ENCODE measurements at regions not wholly inside any gene's neighbourhood (a gene's known extent, or its start where the extent isn't known, plus 50 kb on each side); places are given as distances from the start of the nearest gene placed in this dataset.

DNA sequence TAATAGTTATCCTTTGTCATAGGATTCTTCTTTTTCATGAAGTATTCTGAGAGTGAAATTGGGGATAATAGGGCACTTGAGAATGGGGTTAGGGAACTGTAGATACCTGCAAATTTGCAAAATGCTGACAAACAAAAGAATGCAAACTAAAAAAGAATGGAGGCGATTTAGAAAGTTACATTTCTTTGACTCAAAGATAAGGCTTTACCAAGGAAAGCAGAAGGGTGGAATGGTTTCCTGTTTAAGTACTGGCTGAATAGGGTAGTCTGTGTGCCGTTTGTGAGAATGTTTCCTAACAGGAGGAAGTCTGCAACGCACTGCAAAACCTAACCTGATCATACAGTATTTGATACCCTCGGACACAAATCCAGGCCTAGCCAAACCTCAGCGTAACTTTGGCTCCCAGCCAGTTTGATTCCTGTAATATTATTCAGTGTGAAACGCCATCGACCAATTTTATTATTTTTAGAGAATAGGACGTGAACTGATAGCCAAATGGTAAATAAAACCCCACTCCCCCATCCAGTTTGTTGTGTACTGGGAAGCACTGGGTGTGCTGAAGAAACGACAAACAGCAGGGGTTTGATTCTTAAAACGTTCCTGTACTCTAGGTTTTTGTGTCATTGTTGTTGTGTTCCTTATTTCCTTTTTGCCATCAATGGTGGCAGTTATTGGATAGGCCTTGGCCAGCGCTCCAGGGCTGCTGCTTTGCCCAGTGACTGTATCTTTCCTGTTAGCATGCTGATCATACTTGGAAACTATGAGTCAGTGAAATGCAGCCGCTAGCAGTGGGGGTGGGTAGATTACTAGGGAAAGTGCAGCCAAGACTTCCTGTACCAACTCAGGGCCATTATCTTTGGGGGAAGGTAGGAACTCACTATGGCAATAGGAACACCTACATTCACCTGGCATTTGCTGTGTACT lies 148.0 kb upstream of the TBL1XR1 start:
- peak; percentile 94 for DNase-seq (ENCODE audit: insufficient read length, low spot score, missing footprints)
- peaks cover 21% of the 10 kb centered on the region for H3K4me1 ChIP-seq (ENCODE audit: insufficient read depth, low read length)
- peak overlapping the region; percentile 33 for H3K4me3 ChIP-seq (ENCODE audit: insufficient read depth, low read length)
- peak overlapping the region; percentile 76 for H2AFZ ChIP-seq (ENCODE audit: low read length)
- H3K27ac ChIP-seq (ENCODE audit: low read depth, low read length) = peak overlapping the region; percentile 96
- no peaks in the 10 kb centered on the region for H3K79me2 ChIP-seq (ENCODE audit: insufficient read depth, low read length)
- peak overlapping the region; percentile 69 for H3K4me2 ChIP-seq (ENCODE audit: insufficient read depth, low read length)
- no peaks in the 10 kb centered on the region for H4K20me1 ChIP-seq (ENCODE audit: insufficient read depth, low read length)
- TF ChIP-seq, protein P1, sequence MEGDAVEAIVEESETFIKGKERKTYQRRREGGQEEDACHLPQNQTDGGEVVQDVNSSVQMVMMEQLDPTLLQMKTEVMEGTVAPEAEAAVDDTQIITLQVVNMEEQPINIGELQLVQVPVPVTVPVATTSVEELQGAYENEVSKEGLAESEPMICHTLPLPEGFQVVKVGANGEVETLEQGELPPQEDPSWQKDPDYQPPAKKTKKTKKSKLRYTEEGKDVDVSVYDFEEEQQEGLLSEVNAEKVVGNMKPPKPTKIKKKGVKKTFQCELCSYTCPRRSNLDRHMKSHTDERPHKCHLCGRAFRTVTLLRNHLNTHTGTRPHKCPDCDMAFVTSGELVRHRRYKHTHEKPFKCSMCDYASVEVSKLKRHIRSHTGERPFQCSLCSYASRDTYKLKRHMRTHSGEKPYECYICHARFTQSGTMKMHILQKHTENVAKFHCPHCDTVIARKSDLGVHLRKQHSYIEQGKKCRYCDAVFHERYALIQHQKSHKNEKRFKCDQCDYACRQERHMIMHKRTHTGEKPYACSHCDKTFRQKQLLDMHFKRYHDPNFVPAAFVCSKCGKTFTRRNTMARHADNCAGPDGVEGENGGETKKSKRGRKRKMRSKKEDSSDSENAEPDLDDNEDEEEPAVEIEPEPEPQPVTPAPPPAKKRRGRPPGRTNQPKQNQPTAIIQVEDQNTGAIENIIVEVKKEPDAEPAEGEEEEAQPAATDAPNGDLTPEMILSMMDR (IDR thresholded peaks at IDR 0.05; ENCODE audit: extremely low read depth, low read depth, low read length) = no peak
- H3K27me3 ChIP-seq (ENCODE audit: insufficient read depth, low read length) = no peaks in the 10 kb centered on the region
- H3K36me3 ChIP-seq (ENCODE audit: insufficient read depth, low read length) = no peaks in the 10 kb centered on the region
- no peaks in the 10 kb centered on the region for H3K9me3 ChIP-seq (ENCODE audit: low read depth, low read length)

DNA sequence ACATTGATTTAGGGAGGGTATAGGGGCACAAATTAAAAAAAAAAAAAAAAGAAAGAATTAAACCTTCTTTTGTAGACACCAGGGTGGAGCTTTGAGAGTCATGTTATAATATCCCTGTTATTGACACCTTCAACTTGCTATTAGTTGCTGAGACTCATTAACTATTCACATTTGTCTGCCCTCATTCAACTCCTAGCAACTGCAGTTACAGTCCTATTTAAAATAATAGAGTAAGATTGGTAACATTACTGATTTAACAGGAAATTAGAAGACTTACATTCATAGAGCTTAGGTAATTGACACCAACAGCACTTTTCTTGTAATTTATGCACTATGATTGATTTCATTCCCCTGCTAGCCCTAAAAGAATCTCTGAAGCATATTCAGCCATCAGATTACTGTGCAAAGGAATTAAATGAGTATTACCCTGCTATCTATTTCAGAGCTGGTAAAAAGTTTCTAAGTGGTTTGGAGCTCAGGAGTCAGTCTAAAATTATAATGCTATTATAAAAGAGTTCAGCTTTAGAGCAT lies 148.8 kb upstream of the TBL1XR1 start:
- Histone ChIP-seq H2AFZ (ENCODE audit: low read length) (no peak overlapping the region), H3K4me2 (ENCODE audit: insufficient read depth, low read length) (peak overlapping the region; percentile 69)

DNA sequence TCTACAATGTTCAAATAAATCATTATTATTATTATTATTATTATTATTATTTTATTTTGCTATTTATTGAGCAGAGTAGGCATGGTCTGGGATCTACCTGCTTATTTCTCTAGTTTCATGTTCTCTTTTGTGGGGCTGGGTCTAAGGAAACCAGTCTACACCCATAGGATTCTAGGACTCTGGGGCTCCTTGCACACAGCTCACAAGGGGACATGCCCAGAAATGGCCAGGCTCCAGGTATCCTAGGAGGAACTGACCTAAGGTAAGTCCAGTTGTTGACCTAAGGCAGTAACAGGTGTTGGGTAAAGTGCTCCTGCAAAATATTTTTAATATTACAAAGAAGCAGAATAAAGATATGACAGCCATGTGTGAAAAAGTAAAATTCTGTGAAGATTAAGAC lies 149.6 kb upstream of the TBL1XR1 start:
- Histone ChIP-seq H2AFZ (ENCODE audit: low read length) (no peak overlapping the region), H3K27ac (ENCODE audit: low read depth, low read length) (no peak overlapping the region), H3K27me3 (ENCODE audit: insufficient read depth, low read length) (no peaks in the 10 kb centered on the region), H3K4me2 (ENCODE audit: insufficient read depth, low read length) (no peak overlapping the region), H3K4me1 (ENCODE audit: insufficient read depth, low read length) (peaks cover 18% of the 10 kb centered on the region), H3K4me3 (ENCODE audit: insufficient read depth, low read length) (no peak overlapping the region), H3K9me3 (ENCODE audit: low read depth, low read length) (no peaks in the 10 kb centered on the region), H3K79me2 (ENCODE audit: insufficient read depth, low read length) (no peaks in the 10 kb centered on the region), H4K20me1 (ENCODE audit: insufficient read depth, low read length) (no peaks in the 10 kb centered on the region), H3K36me3 (ENCODE audit: insufficient read depth, low read length) (no peaks in the 10 kb centered on the region)
- TF ChIP-seq, protein P1 (IDR thresholded peaks at IDR 0.05; ENCODE audit: extremely low read depth, low read depth, low read length) = no peak
- DNase-seq (ENCODE audit: insufficient read length, low spot score, missing footprints) = no peak

More for the DNA sequence above, 148.8 kb upstream of the TBL1XR1 start:
- Histone ChIP-seq H3K4me3 (ENCODE audit: insufficient read depth, low read length) (no peak overlapping the region), H4K20me1 (ENCODE audit: insufficient read depth, low read length) (no peaks in the 10 kb centered on the region), H3K4me1 (ENCODE audit: insufficient read depth, low read length) (peaks cover 18% of the 10 kb centered on the region), H3K79me2 (ENCODE audit: insufficient read depth, low read length) (no peaks in the 10 kb centered on the region), H3K36me3 (ENCODE audit: insufficient read depth, low read length) (no peaks in the 10 kb centered on the region), H3K27me3 (ENCODE audit: insufficient read depth, low read length) (no peaks in the 10 kb centered on the region), H3K9me3 (ENCODE audit: low read depth, low read length) (no peaks in the 10 kb centered on the region), H3K27ac (ENCODE audit: low read depth, low read length) (peak overlapping the region; percentile 96)
- TF ChIP-seq, protein P1 (IDR thresholded peaks at IDR 0.05; ENCODE audit: extremely low read depth, low read depth, low read length) = no peak
- DNase-seq (ENCODE audit: insufficient read length, low spot score, missing footprints) = peak; percentile 72

DNA sequence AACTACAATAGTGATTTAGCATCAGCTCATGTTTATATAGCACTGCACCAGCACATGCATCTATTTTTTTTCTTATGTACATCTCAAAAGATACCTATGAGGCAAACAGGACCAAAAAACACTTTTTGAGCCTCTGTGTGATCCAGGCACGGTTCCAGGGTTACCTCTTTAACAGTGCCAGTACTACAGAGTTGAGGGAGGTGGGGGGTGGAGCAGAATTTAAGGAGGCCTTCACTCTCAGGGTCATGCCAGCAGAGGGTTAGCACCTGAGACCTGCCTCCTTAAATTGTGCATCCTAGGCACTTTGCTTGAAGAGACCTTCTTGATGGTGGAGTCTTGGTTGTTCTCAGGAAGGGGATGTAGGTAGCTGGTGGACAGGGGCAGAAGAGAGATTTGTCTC lies 150.3 kb upstream of the TBL1XR1 start:
- H3K4me3 ChIP-seq (ENCODE audit: insufficient read depth, low read length) = no peak overlapping the region
- no peak overlapping the region for H2AFZ ChIP-seq (ENCODE audit: low read length)
- H3K4me1 ChIP-seq (ENCODE audit: insufficient read depth, low read length) = peaks cover 18% of the 10 kb centered on the region
- no peaks in the 10 kb centered on the region for H3K79me2 ChIP-seq (ENCODE audit: insufficient read depth, low read length)
- H3K4me2 ChIP-seq (ENCODE audit: insufficient read depth, low read length) = no peak overlapping the region
- DNase-seq (ENCODE audit: insufficient read length, low spot score, missing footprints) = no peak
- TF ChIP-seq, protein P1 (IDR thresholded peaks at IDR 0.05; ENCODE audit: extremely low read depth, low read depth, low read length) = no peak
- H3K36me3 ChIP-seq (ENCODE audit: insufficient read depth, low read length) = no peaks in the 10 kb centered on the region
- no peaks in the 10 kb centered on the region for H3K9me3 ChIP-seq (ENCODE audit: low read depth, low read length)
- no peak overlapping the region for H3K27ac ChIP-seq (ENCODE audit: low read depth, low read length)
- H3K27me3 ChIP-seq (ENCODE audit: insufficient read depth, low read length) = no peaks in the 10 kb centered on the region
- no peaks in the 10 kb centered on the region for H4K20me1 ChIP-seq (ENCODE audit: insufficient read depth, low read length)

Data from osteoblast (primary cell).